ENCODE measurements at regions not wholly inside any gene's neighbourhood (a gene's known extent, or its start where the extent isn't known, plus 50 kb on each side); places are given as distances from the start of the nearest gene placed in this dataset.

DNA sequence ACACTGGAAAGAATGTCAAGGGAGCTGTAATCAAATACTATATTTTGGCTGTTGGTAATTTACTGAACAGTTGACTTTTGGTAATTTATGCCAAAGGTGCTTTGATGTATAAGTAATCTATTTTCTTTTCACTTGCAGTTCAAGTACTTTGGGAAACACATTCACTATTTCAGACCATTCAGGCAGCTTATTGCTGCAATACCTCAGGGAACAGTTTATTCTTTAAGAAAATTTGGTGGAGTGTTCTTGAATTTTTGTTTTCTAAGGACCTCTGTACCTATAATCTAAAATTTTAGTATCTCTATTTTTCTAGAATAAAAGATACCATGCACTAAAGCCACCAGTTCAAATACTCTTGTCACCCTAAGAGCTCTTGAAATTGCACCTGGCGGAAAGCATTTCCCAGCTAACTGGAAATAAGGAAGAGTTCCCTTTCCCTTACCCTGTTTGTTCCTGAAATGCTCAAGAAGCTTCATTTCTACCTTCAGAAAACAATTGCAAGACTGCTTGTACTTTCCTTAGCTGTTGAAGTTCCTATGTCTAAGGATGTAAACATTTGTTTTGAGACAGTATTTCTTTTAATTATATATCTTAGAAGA is 633.5 kb upstream of the FAT1 start:
- TF ChIP-seq, protein P1, sequence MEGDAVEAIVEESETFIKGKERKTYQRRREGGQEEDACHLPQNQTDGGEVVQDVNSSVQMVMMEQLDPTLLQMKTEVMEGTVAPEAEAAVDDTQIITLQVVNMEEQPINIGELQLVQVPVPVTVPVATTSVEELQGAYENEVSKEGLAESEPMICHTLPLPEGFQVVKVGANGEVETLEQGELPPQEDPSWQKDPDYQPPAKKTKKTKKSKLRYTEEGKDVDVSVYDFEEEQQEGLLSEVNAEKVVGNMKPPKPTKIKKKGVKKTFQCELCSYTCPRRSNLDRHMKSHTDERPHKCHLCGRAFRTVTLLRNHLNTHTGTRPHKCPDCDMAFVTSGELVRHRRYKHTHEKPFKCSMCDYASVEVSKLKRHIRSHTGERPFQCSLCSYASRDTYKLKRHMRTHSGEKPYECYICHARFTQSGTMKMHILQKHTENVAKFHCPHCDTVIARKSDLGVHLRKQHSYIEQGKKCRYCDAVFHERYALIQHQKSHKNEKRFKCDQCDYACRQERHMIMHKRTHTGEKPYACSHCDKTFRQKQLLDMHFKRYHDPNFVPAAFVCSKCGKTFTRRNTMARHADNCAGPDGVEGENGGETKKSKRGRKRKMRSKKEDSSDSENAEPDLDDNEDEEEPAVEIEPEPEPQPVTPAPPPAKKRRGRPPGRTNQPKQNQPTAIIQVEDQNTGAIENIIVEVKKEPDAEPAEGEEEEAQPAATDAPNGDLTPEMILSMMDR (conservative IDR thresholded peaks at IDR 0.05), result no peak
- H3K4me1 Mint-ChIP-seq, result no peaks in the 10 kb centered on the region
- Histone ChIP-seq H3K14ac (ENCODE audit: insufficient read depth, low read length) (no peak overlapping the region), H3K79me1 (ENCODE audit: insufficient read depth, low read depth, low read length, poor library complexity, severe bottlenecking) (no peaks in the 10 kb centered on the region), H3K9me3 (ENCODE audit: control insufficient read depth, low read depth, low read length) (no peaks in the 10 kb centered on the region), H3T11ph (ENCODE audit: low read length) (no peak overlapping the region), H4K91ac (ENCODE audit: insufficient read length, low read depth, low read length) (no peak overlapping the region), H3K27ac (ENCODE audit: insufficient read length, low read depth, low read length) (no peak overlapping the region), H4K8ac (replicated peaks; ENCODE audit: insufficient read length, low read depth, low read length) (no peak overlapping the region), H2BK20ac (ENCODE audit: low read depth, low read length, poor library complexity, severe bottlenecking) (no peak overlapping the region), H3K27me3 (ENCODE audit: insufficient read depth, low read length) (no peaks in the 10 kb centered on the region), H3K9ac (ENCODE audit: extremely low read depth, insufficient read length, low read length) (no peak overlapping the region), H2BK12ac (ENCODE audit: insufficient read length, low read depth, low read length) (no peak overlapping the region), H3K23ac (ENCODE audit: insufficient read length, low read depth, low read length) (no peak overlapping the region), H4K5ac (ENCODE audit: insufficient read length, low read depth, low read length) (no peak overlapping the region), H3K79me2 (ENCODE audit: insufficient read depth, low read length) (no peaks in the 10 kb centered on the region), H2AK5ac (ENCODE audit: insufficient read length, low read length) (no peak overlapping the region), H2BK15ac (ENCODE audit: low read depth, low read length) (no peak overlapping the region), H3K18ac (ENCODE audit: insufficient read length, low read depth, low read length) (no peak overlapping the region), H2AFZ (ENCODE audit: low read length) (no peak overlapping the region), H3K4me2 (ENCODE audit: insufficient read depth, insufficient read length, low read length) (no peak overlapping the region), H3K23me2 (ENCODE audit: insufficient read length, low read depth, low read length, poor library complexity, severe bottlenecking) (no peaks in the 10 kb centered on the region), H3K56ac (ENCODE audit: insufficient read length, low read depth, low read length) (no peak overlapping the region), H3K4ac (ENCODE audit: low read depth, low read length) (no peak overlapping the region), H2BK5ac (ENCODE audit: insufficient read length, low read length) (no peak overlapping the region), H3K4me1 (ENCODE audit: insufficient read depth, low read length) (no peaks in the 10 kb centered on the region), H2BK120ac (ENCODE audit: low read depth, low read length, poor library complexity, severe bottlenecking) (no peak overlapping the region), H4K20me1 (ENCODE audit: control insufficient read depth, insufficient read depth, insufficient read length) (no peaks in the 10 kb centered on the region)
- H3K9me3 Mint-ChIP-seq, result no peaks in the 10 kb centered on the region
- no peaks in the 10 kb centered on the region for H3K27me3 Mint-ChIP-seq (ENCODE audit: low read depth)
- no peak overlapping the region for H3K4me3 Mint-ChIP-seq
- no CpG with 5 or more reads among the region's 1 CpG for WGBS (ENCODE audit: extremely low coverage, insufficient read length, low lambda C conversion rate)
- no peaks in the 10 kb centered on the region for H3K36me3 Mint-ChIP-seq (ENCODE audit: insufficient read depth in 1 of 3, low read depth in 3 of 3)
- no peak for DNase-seq
- no peak overlapping the region for H3K27ac Mint-ChIP-seq
